Loucy (cell line): ENCODE measurements at regions not wholly inside any gene's neighbourhood (a gene's known extent, or its start where the extent isn't known, plus 50 kb on each side); places are given as distances from the start of the nearest gene placed in this dataset.

Experiments used
- EZH2phosphoT487 ChIP-seq: fragments of 200-600 bp; IDR thresholded peaks from 2 replicates; pipeline ENCODE4 v1.6.1; 2018; ENCODE audit warnings: antibody characterized with exemption, mild to moderate bottlenecking, moderate library complexity, borderline replicate concordance
- TF ChIP-seq, protein P1 (sequence below): fragments of 200-600 bp; sonication (generic); conservative IDR thresholded peaks from 2 replicates; pipeline ENCODE4 v1.5.1; 2014; ENCODE audit warnings: mild to moderate bottlenecking, antibody characterized with exemption, low read length

DNA sequence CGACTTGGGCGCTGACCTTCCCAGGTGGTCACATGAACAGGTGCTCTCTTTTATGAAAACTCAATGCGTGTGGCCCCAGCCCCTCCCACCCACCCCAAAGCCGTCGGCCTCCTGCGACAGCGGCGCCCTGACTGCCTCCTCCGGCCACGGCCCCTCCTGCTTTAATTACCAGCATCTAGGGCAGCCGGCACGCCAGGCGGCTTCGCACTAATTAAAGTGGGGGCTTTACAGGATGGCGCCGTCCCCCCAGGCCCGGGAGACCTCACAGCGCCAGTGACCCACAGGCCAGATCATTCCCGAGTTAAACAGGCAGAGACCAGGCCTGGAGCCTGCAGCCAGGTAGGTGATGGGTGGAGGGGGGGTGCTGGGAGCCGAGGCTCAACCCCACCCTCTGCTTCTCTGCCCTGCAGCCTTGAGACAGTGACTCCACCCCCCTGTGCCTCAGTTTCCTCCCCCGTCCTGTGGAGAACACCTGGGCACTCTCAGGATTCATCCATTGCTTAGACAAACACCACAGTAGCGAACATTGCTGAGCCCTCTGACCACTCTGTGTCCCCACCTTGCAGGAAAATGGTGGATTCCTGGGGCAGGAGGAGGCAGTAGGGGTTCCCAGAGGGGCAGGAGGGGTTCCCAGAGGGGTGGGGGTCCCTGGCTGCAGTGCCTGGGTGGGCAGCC, 100.8 kb downstream of the MICALL2 start:
- TF ChIP-seq, protein P1, sequence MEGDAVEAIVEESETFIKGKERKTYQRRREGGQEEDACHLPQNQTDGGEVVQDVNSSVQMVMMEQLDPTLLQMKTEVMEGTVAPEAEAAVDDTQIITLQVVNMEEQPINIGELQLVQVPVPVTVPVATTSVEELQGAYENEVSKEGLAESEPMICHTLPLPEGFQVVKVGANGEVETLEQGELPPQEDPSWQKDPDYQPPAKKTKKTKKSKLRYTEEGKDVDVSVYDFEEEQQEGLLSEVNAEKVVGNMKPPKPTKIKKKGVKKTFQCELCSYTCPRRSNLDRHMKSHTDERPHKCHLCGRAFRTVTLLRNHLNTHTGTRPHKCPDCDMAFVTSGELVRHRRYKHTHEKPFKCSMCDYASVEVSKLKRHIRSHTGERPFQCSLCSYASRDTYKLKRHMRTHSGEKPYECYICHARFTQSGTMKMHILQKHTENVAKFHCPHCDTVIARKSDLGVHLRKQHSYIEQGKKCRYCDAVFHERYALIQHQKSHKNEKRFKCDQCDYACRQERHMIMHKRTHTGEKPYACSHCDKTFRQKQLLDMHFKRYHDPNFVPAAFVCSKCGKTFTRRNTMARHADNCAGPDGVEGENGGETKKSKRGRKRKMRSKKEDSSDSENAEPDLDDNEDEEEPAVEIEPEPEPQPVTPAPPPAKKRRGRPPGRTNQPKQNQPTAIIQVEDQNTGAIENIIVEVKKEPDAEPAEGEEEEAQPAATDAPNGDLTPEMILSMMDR: no peak
- TF ChIP-seq EZH2phosphoT487: no peak
